ENCODE measurements at regions not wholly inside any gene's neighbourhood (a gene's known extent, or its start where the extent isn't known, plus 50 kb on each side); places are given as distances from the start of the nearest gene placed in this dataset.

DNA sequence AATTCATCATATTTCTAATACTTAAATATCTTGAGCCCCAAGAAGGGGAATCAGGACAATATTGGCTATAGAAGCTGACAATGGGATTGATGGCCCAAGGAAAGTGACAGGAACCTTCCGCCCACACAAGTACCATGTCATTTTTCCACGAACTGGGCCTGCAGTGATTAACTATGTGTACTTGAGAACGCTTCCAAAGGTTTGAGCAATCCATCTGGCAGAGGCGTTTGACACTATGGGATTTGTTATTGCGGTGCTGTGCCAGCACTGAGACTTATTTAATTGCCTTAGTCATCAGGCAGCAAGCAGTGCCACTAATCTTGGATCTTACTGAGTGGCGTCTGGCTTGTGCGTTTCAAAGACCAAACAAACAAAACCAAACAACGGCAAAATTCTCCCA is 135.6 kb upstream of the UST start (continued):
- TF ChIP-seq, protein P1, sequence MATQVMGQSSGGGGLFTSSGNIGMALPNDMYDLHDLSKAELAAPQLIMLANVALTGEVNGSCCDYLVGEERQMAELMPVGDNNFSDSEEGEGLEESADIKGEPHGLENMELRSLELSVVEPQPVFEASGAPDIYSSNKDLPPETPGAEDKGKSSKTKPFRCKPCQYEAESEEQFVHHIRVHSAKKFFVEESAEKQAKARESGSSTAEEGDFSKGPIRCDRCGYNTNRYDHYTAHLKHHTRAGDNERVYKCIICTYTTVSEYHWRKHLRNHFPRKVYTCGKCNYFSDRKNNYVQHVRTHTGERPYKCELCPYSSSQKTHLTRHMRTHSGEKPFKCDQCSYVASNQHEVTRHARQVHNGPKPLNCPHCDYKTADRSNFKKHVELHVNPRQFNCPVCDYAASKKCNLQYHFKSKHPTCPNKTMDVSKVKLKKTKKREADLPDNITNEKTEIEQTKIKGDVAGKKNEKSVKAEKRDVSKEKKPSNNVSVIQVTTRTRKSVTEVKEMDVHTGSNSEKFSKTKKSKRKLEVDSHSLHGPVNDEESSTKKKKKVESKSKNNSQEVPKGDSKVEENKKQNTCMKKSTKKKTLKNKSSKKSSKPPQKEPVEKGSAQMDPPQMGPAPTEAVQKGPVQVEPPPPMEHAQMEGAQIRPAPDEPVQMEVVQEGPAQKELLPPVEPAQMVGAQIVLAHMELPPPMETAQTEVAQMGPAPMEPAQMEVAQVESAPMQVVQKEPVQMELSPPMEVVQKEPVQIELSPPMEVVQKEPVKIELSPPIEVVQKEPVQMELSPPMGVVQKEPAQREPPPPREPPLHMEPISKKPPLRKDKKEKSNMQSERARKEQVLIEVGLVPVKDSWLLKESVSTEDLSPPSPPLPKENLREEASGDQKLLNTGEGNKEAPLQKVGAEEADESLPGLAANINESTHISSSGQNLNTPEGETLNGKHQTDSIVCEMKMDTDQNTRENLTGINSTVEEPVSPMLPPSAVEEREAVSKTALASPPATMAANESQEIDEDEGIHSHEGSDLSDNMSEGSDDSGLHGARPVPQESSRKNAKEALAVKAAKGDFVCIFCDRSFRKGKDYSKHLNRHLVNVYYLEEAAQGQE (IDR thresholded peaks at IDR 0.05; ENCODE audit: unreplicated experiment), result no peak
- no peak for TF ChIP-seq POLR2AphosphoS5 (IDR thresholded peaks at IDR 0.05; ENCODE audit: low read depth)
- TF ChIP-seq ZNF331 (CRISPR knock-in tag; IDR thresholded peaks at IDR 0.05; ENCODE audit: low read depth), result no peak
- no peak for TF ChIP-seq JUNB (IDR thresholded peaks at IDR 0.05; ENCODE audit: unreplicated experiment)
- no peak for TF ChIP-seq ZNF114 (CRISPR knock-in tag; IDR thresholded peaks at IDR 0.05)
- TF ChIP-seq STAT1 (IDR thresholded peaks at IDR 0.05; ENCODE audit: unreplicated experiment), result no peak
- TF ChIP-seq NANOG (IDR thresholded peaks at IDR 0.05; ENCODE audit: borderline replicate concordance), result no peak

DNA sequence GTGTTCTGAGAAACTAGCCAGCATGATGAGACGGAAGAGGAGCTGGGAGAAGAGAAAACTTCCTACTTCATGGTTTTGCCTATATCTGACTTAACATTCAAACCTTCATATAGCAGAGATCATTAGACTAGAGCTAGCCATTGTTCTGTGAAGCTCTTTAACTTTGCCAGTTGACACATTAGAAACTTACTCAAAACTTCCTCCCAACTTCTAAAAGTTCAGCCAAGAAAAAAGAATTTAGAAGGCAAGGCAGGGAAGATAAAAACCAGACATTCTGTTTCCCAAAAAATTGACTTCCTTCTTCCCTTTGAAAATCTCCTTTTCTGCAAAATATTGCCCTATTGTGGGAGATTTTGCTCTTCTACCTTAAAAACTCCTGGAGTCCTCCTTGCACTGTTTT is 134.8 kb upstream of the UST start:
- H3K4me2 ChIP-seq, result no peak overlapping the region
- no peak overlapping the region for H3K27ac ChIP-seq (ENCODE audit: low read depth)
- ATAC-seq (no peak), DNase-seq (ENCODE audit: low spot score) (no peak)
- peaks cover 6% of the 10 kb centered on the region; the same call in 1 of the 2 replicates for H3K9me2 ChIP-seq (ENCODE audit: insufficient read depth)
- no peaks in the 10 kb centered on the region for H3K79me2 ChIP-seq (replicated peaks; ENCODE audit: insufficient read depth)
- no peak overlapping the region for H3K4me3 ChIP-seq
- H4K20me1 ChIP-seq (replicated peaks; ENCODE audit: insufficient read depth), result no peaks in the 10 kb centered on the region
- H3K27ac Mint-ChIP-seq, result no peak overlapping the region
- H3K36me3 ChIP-seq (ENCODE audit: insufficient read depth), result no peaks in the 10 kb centered on the region
- H3K27me3 ChIP-seq (ENCODE audit: insufficient read depth), result no peaks in the 10 kb centered on the region
- no peaks in the 10 kb centered on the region for H3K4me1 ChIP-seq (ENCODE audit: insufficient read depth)
- peaks cover 2% of the 10 kb centered on the region; the same call in 1 of the 3 replicates for H3K4me1 Mint-ChIP-seq
- H2AFZ ChIP-seq, result peak overlapping the region; percentile 52; the same call in 1 of the 2 replicates
- no peaks in the 10 kb centered on the region for H3F3A ChIP-seq (replicated peaks; ENCODE audit: low read depth)
- no peaks in the 10 kb centered on the region for H3K27me3 Mint-ChIP-seq (ENCODE audit: insufficient read depth, low read depth, poor library complexity)
- no peaks in the 10 kb centered on the region for H3K36me3 Mint-ChIP-seq (ENCODE audit: low read depth)
- H3K4me3 Mint-ChIP-seq, result no peak overlapping the region
- H3K9me3 Mint-ChIP-seq, result no peaks in the 10 kb centered on the region
- no peak for TF ChIP-seq ZNF114 (CRISPR knock-in tag; IDR thresholded peaks at IDR 0.05)
- TF ChIP-seq JUNB (IDR thresholded peaks at IDR 0.05; ENCODE audit: unreplicated experiment), result no peak
- TF ChIP-seq, protein P2, sequence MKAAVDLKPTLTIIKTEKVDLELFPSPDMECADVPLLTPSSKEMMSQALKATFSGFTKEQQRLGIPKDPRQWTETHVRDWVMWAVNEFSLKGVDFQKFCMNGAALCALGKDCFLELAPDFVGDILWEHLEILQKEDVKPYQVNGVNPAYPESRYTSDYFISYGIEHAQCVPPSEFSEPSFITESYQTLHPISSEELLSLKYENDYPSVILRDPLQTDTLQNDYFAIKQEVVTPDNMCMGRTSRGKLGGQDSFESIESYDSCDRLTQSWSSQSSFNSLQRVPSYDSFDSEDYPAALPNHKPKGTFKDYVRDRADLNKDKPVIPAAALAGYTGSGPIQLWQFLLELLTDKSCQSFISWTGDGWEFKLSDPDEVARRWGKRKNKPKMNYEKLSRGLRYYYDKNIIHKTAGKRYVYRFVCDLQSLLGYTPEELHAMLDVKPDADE (IDR thresholded peaks at IDR 0.05), result no peak
- TF ChIP-seq ZNF462 (CRISPR knock-in tag; IDR thresholded peaks at IDR 0.05), result no peak
- TF ChIP-seq, protein P3, sequence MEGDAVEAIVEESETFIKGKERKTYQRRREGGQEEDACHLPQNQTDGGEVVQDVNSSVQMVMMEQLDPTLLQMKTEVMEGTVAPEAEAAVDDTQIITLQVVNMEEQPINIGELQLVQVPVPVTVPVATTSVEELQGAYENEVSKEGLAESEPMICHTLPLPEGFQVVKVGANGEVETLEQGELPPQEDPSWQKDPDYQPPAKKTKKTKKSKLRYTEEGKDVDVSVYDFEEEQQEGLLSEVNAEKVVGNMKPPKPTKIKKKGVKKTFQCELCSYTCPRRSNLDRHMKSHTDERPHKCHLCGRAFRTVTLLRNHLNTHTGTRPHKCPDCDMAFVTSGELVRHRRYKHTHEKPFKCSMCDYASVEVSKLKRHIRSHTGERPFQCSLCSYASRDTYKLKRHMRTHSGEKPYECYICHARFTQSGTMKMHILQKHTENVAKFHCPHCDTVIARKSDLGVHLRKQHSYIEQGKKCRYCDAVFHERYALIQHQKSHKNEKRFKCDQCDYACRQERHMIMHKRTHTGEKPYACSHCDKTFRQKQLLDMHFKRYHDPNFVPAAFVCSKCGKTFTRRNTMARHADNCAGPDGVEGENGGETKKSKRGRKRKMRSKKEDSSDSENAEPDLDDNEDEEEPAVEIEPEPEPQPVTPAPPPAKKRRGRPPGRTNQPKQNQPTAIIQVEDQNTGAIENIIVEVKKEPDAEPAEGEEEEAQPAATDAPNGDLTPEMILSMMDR (conservative IDR thresholded peaks at IDR 0.05; ENCODE audit: low read depth in 2 of 2), result no peak
- no peak for TF ChIP-seq CREB1 (CRISPR knock-in tag; IDR thresholded peaks at IDR 0.05; ENCODE audit: low read depth)
- no peak for TF ChIP-seq EZH2phosphoT487 (IDR thresholded peaks at IDR 0.05; ENCODE audit: unreplicated experiment)

All from GM23338 (cell line).